ENCODE measurements at regions not wholly inside any gene's neighbourhood (a gene's known extent, or its start where the extent isn't known, plus 50 kb on each side); places are given as distances from the start of the nearest gene placed in this dataset.

DNA sequence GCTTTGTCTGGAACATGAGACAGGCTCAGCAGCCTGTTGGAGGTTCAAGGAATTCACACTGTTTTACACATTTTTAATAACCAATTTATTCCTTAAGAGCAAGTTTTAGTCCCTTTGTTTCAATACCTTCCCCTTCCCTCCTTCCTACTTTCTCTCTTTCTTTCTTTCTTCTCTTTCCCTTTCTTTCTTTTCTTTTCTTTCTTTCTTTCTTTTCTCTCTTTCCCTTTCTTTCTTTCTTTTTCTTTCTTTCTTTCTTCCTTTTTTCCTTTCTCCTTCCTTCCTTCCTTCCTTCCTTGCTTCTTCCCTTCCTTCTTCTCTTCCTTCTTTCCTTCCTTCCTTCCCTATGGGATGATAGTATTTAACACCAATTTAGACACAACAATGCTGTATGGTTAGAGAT is 164.2 kb downstream of the CENPF start:
- no peak for TF ChIP-seq GABPA (IDR thresholded peaks at IDR 0.05 in 1 of 2, conservative IDR thresholded peaks at IDR 0.05 in 1 of 2)
- TF ChIP-seq, protein P1, sequence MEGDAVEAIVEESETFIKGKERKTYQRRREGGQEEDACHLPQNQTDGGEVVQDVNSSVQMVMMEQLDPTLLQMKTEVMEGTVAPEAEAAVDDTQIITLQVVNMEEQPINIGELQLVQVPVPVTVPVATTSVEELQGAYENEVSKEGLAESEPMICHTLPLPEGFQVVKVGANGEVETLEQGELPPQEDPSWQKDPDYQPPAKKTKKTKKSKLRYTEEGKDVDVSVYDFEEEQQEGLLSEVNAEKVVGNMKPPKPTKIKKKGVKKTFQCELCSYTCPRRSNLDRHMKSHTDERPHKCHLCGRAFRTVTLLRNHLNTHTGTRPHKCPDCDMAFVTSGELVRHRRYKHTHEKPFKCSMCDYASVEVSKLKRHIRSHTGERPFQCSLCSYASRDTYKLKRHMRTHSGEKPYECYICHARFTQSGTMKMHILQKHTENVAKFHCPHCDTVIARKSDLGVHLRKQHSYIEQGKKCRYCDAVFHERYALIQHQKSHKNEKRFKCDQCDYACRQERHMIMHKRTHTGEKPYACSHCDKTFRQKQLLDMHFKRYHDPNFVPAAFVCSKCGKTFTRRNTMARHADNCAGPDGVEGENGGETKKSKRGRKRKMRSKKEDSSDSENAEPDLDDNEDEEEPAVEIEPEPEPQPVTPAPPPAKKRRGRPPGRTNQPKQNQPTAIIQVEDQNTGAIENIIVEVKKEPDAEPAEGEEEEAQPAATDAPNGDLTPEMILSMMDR (IDR thresholded peaks at IDR 0.05; ENCODE audit: low read depth, low read length, missing input control) = no peak
- TF ChIP-seq, protein P2, sequence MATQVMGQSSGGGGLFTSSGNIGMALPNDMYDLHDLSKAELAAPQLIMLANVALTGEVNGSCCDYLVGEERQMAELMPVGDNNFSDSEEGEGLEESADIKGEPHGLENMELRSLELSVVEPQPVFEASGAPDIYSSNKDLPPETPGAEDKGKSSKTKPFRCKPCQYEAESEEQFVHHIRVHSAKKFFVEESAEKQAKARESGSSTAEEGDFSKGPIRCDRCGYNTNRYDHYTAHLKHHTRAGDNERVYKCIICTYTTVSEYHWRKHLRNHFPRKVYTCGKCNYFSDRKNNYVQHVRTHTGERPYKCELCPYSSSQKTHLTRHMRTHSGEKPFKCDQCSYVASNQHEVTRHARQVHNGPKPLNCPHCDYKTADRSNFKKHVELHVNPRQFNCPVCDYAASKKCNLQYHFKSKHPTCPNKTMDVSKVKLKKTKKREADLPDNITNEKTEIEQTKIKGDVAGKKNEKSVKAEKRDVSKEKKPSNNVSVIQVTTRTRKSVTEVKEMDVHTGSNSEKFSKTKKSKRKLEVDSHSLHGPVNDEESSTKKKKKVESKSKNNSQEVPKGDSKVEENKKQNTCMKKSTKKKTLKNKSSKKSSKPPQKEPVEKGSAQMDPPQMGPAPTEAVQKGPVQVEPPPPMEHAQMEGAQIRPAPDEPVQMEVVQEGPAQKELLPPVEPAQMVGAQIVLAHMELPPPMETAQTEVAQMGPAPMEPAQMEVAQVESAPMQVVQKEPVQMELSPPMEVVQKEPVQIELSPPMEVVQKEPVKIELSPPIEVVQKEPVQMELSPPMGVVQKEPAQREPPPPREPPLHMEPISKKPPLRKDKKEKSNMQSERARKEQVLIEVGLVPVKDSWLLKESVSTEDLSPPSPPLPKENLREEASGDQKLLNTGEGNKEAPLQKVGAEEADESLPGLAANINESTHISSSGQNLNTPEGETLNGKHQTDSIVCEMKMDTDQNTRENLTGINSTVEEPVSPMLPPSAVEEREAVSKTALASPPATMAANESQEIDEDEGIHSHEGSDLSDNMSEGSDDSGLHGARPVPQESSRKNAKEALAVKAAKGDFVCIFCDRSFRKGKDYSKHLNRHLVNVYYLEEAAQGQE (IDR thresholded peaks at IDR 0.05) = no peak
- no peak for TF ChIP-seq YY1 (IDR thresholded peaks at IDR 0.05)
- TF ChIP-seq, protein P3, sequence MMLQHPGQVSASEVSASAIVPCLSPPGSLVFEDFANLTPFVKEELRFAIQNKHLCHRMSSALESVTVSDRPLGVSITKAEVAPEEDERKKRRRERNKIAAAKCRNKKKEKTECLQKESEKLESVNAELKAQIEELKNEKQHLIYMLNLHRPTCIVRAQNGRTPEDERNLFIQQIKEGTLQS (IDR thresholded peaks at IDR 0.05) = no peak

Measured in liver (tissue), 3 donors.